ENCODE measurements at regions not wholly inside any gene's neighbourhood (a gene's known extent, or its start where the extent isn't known, plus 50 kb on each side); places are given as distances from the start of the nearest gene placed in this dataset.

DNA sequence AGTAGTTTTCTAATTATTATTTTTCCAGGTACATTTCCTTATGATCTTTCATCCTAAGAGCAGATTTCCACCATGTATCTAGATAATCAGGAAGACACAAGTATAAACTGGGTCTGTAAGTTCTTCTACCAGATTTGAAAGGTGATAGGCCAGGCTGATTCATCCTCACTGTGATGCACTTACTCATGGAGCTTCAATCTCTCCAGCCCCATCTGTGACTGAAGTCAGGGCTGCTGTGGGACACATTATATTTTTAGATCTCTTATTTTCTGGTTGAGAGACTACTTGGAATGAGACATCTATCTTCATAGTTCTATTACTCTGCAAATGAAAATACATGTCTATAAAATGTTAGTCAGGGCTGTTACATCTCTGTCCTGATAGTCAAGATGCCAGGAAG lies 85.5 kb upstream of the SLC25A13 start:
- DNase-seq (ENCODE audit: insufficient read length, low spot score) (no peak), FAIRE-seq (no peak)
- TF ChIP-seq, protein P1, sequence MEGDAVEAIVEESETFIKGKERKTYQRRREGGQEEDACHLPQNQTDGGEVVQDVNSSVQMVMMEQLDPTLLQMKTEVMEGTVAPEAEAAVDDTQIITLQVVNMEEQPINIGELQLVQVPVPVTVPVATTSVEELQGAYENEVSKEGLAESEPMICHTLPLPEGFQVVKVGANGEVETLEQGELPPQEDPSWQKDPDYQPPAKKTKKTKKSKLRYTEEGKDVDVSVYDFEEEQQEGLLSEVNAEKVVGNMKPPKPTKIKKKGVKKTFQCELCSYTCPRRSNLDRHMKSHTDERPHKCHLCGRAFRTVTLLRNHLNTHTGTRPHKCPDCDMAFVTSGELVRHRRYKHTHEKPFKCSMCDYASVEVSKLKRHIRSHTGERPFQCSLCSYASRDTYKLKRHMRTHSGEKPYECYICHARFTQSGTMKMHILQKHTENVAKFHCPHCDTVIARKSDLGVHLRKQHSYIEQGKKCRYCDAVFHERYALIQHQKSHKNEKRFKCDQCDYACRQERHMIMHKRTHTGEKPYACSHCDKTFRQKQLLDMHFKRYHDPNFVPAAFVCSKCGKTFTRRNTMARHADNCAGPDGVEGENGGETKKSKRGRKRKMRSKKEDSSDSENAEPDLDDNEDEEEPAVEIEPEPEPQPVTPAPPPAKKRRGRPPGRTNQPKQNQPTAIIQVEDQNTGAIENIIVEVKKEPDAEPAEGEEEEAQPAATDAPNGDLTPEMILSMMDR (IDR thresholded peaks at IDR 0.05; ENCODE audit: insufficient read depth, missing control alignments): no peak

DNA sequence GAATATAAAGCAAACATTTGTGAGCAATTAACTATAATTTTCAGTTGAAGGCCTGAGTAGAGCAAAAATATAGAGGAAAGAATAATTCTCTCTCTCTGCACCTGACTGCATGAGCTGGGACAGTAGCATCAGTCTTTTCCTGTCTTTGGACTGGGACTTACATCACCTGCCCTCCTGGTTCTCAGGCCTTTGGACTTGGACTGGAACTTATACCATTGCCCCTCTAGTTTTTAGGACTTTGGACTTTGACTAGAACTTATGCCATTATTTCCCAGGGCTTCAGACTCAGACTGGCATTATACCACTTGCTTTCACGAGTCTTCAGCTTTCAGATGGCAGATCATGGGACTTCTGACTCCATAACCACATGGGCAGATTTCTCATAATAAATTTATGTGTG lies 81.0 kb upstream of the SLC25A13 start:
- FAIRE-seq: no peak

DNA sequence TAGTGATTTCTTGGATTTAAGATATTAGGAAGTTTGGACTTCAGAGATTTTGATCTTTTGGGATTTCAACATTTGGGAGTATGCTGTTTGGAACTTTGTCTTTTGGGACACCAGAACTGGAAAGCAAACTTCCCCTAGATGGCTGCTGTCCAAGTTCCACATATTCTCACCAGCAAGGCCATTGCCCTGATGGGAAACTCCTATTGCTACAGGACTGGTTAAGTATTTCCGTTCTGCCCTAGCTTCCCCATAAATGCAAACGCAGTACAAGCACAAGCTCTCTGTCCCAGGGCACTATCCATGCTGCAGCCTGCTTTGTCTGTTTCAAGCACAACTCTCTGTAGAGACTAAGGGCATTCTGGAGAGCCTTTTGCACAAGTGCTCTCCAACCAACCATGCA lies 79.3 kb upstream of the SLC25A13 start:
- TF ChIP-seq, protein P1 (IDR thresholded peaks at IDR 0.05; ENCODE audit: insufficient read depth, missing control alignments): no peak
- no peak for DNase-seq (ENCODE audit: insufficient read length, low spot score)
- FAIRE-seq: no peak

More for the DNA sequence above, 81.0 kb upstream of the SLC25A13 start:
- TF ChIP-seq, protein P1 (IDR thresholded peaks at IDR 0.05; ENCODE audit: insufficient read depth, missing control alignments): no peak
- no peak for DNase-seq (ENCODE audit: insufficient read length, low spot score)

DNA sequence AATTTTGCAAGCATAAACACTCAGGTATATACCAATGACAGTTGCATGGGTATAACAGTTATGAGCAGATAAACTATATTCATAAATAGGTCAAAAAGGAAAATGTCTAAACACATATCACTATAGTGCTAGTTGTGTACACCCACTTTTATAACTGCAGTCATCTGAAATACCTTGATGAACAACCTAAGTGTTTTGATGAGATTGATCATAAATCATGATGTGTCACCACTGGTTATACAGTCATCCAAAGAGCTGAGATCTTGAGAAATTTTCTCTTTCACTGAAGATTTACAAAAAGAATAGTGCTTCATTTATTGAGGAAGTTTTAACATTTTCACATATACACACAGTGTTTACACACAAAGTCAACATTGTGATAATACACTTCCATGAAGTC lies 78.6 kb upstream of the SLC25A13 start:
- DNase-seq (ENCODE audit: insufficient read length, low spot score) (no peak), FAIRE-seq (no peak)
- TF ChIP-seq, protein P1 (IDR thresholded peaks at IDR 0.05; ENCODE audit: insufficient read depth, missing control alignments): no peak

DNA sequence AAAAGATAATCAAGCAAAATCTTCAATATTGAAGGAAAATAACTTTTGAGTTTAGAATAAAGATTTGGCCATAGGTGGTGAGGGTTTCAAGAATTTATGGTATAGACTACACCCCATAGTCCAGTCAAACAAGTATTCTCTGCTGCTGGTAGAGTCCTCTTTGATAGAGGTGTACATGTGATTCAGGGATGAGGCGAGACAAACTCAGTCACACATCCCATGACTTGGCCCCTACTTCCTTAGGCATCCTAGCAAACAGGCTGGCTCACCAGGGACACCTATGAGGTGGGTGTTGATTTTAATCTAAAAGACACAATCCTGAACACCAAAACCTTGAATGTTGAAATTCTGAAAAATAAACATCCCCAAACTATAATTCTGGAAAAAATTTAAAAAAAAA lies 78.1 kb upstream of the SLC25A13 start:
- DNase-seq (ENCODE audit: insufficient read length, low spot score) (no peak), FAIRE-seq (no peak)
- TF ChIP-seq, protein P1 (IDR thresholded peaks at IDR 0.05; ENCODE audit: insufficient read depth, missing control alignments): no peak

DNA sequence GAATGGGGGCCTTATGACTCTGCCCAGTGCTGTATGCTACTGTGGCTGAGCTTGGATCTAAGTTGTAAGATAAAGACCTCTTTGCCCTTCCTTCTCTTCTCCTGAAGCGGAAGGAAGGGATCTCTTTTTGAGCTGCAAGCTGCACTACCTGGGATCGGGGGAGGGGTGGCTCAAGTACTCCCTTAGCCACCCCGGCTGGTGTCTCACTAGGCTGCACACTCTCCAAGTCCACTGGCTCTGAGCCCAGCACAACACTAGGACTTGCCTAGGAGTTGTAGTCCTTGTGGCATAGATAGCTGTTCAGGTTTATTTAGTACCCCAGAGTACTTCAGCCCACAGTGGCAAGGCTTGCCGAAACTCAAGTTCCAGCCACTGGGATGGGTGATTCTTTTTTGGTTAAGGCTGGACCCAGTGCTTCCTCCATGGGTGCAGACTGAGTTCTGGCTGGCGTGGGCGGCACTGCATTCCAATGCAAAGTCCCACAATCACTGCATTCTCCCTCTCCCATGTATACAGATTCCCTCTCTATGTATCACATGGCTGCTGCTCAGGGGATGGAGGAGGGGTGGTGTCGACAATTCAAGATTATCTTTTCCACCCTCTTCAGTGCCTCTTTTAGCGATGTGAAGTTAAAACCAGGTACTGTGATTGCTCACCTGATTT lies 76.2 kb upstream of the SLC25A13 start:
- FAIRE-seq (no peak), DNase-seq (ENCODE audit: insufficient read length, low spot score) (no peak)
- TF ChIP-seq, protein P1 (IDR thresholded peaks at IDR 0.05; ENCODE audit: insufficient read depth, missing control alignments): no peak

DNA sequence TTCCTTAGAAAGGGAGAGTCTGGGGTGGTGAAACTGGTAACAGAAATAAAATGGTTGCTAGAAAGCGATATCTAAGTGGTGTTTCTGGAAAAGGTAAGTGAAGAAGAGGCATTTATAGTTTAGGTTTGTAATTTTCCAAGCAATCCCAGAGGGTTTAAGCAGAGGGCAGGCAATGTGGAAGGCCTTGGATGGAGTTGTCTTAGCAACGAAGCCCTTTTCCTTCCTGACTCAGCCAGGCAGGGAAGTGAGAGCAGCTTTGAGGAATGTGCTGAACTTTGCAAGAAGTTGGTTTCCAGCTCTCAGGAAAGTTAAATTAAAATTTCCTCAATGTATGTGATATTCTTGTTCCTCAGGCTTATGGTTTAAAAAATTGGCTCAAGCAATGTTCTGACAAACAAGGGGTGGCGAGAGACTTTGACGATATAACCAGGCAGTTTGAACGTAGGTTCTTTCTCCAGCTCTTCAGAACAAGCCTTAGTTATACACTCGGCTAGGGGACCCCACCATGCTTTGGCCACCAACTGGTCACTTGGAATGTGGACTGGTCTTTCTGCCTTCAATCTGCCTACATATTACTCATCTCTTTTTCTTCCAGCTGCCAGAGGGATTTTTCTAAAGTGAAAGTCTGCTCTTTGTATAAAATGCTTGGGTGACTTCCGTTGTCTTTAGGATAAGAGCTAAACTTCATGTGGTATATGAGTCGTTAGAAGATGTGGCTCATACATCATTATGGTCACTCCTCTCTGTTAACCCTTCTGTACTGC lies 66.9 kb upstream of the SLC25A13 start:
- TF ChIP-seq, protein P1 (IDR thresholded peaks at IDR 0.05; ENCODE audit: insufficient read depth, missing control alignments): no peak
- no peak for FAIRE-seq

More for the DNA sequence above, 66.9 kb upstream of the SLC25A13 start:
- no peak for DNase-seq (ENCODE audit: insufficient read length, low spot score)
